Smooth muscle cell (in vitro differentiated cells): ENCODE measurements at regions not wholly inside any gene's neighbourhood (a gene's known extent, or its start where the extent isn't known, plus 50 kb on each side); places are given as distances from the start of the nearest gene placed in this dataset.
A peak's percentile ranks its signal among the peaks of the same experiment; 100 is the strongest.

ENCODE experiments used
- DNase-seq: peaks from one replicate; lab custom pipeline; 2025; ENCODE audit not compliant: unreplicated experiment; lab: John Stamatoyannopoulos, UW
- H2AFZ ChIP-seq: fragments of 200-600 bp; sonication (generic); 2 replicates; pipeline ENCODE4 v1.6.0; 2016; ENCODE audit warnings: antibody characterized with exemption, low read depth, mild to moderate bottlenecking
- H3F3A ChIP-seq: fragments of 200-600 bp; sonication (generic); 2 replicates; pipeline ENCODE4 v1.6.0; 2017; ENCODE audit warnings: antibody characterized with exemption, low read depth
- H3K27ac ChIP-seq: fragments of 200-600 bp; sonication (generic); 2 replicates; pipeline ENCODE4 v1.5.1; 2016; ENCODE audit warnings: low read depth, mild to moderate bottlenecking
- H3K27me3 ChIP-seq: fragments of 200-600 bp; sonication (generic); 2 replicates; pipeline ENCODE4 v1.6.1; 2016; ENCODE audit warnings: low read depth, mild to moderate bottlenecking
- H3K36me3 ChIP-seq: fragments of 200-600 bp; sonication (generic); 2 replicates; pipeline ENCODE4 v1.5.1; 2016; ENCODE audit warnings: low read depth
- H3K4me1 ChIP-seq: fragments of 200-600 bp; sonication (generic); 2 replicates; pipeline ENCODE4 v1.5.1; 2016; ENCODE audit warnings: low read depth
- H3K4me2 ChIP-seq: fragments of 200-600 bp; sonication (generic); 2 replicates; pipeline ENCODE4 v1.6.0; 2016; ENCODE audit warnings: mild to moderate bottlenecking
- H3K4me3 ChIP-seq: fragments of 200-600 bp; sonication (generic); 2 replicates; pipeline ENCODE4 v1.5.1; 2016; ENCODE audit warnings: mild to moderate bottlenecking
- H3K79me2 ChIP-seq: fragments of 200-600 bp; sonication (generic); 2 replicates; pipeline ENCODE4 v1.6.0; 2016; ENCODE audit warnings: low read depth, mild to moderate bottlenecking
- H3K9ac ChIP-seq: fragments of 200-600 bp; sonication (generic); 2 replicates; pipeline ENCODE4 v1.6.0; 2016; ENCODE audit warnings: low read depth
- H3K9me3 ChIP-seq: fragments of 200-600 bp; sonication (generic); replicated peaks from 2 replicates; pipeline ENCODE4 v1.5.1; 2016; ENCODE audit warnings: low read depth
- H4K20me1 ChIP-seq: fragments of 200-600 bp; sonication (generic); 2 replicates; pipeline ENCODE4 v1.6.0; 2016; ENCODE audit warnings: low read depth
- CTCF ChIP-seq: fragments of 200-600 bp; sonication (generic); IDR thresholded peaks from 2 replicates; pipeline ENCODE4 v1.5.1; 2017; ENCODE audit warnings: borderline replicate concordance, mild to moderate bottlenecking, antibody characterized with exemption; ENCODE audit not compliant: insufficient read depth, poor library complexity, severe bottlenecking
- WGBS: methylation state at CpG from one replicate; pipeline ENCODE4 v1.1.7; 2016; ENCODE audit warnings: low lambda C conversion rate; 5-methylcytosine and 5-hydroxymethylcytosine counted together

- Histone ChIP-seq H3K4me1 (no peaks in the 10 kb centered on the region), H3K36me3 (no peaks in the 10 kb centered on the region), H3K4me3 (peak overlapping the region; percentile 29), H3K9ac (no peak overlapping the region), H4K20me1 (no peaks in the 10 kb centered on the region), H3K79me2 (no peaks in the 10 kb centered on the region), H3K27me3 (no peaks in the 10 kb centered on the region), H3F3A (no peaks in the 10 kb centered on the region), H3K4me2 (no peak overlapping the region), H3K27ac (no peak overlapping the region), H2AFZ (no peak overlapping the region), H3K9me3 (no peaks in the 10 kb centered on the region)
- whole genome bisulfite sequencing, result 91% methylated on average over 3 of the region's 3 CpGs
- no peak for DNase-seq
- no peak for TF ChIP-seq CTCF
Observed at GRCh38 chr9:676780-677438, 164.6 kb upstream of the DMRT1 start.

GRCh38 chr9:677461-678097 is 163.9 kb upstream of the DMRT1 start:
- Histone ChIP-seq H3K4me1 (peaks cover 2% of the 10 kb centered on the region), H3K4me3 (peak overlapping the region; percentile 29), H3K36me3 (no peaks in the 10 kb centered on the region), H2AFZ (no peak overlapping the region), H3K9me3 (no peaks in the 10 kb centered on the region), H4K20me1 (no peaks in the 10 kb centered on the region), H3K27me3 (no peaks in the 10 kb centered on the region), H3K4me2 (no peak overlapping the region), H3K27ac (no peak overlapping the region), H3K9ac (no peak overlapping the region), H3K79me2 (no peaks in the 10 kb centered on the region), H3F3A (no peaks in the 10 kb centered on the region)
- TF ChIP-seq CTCF, result no peak
- WGBS, result 84% methylated on average over 11 of the region's 11 CpGs
- no peak for DNase-seq

- H3K4me2 ChIP-seq, result no peak overlapping the region
- no peaks in the 10 kb centered on the region for H3F3A ChIP-seq
- no peak for DNase-seq
- no peak overlapping the region for H2AFZ ChIP-seq
- H3K27ac ChIP-seq, result no peak overlapping the region
- no peaks in the 10 kb centered on the region for H3K36me3 ChIP-seq
- H4K20me1 ChIP-seq, result no peaks in the 10 kb centered on the region
- TF ChIP-seq CTCF, result no peak
- no peak overlapping the region for H3K4me3 ChIP-seq
- H3K79me2 ChIP-seq, result no peaks in the 10 kb centered on the region
- no peak overlapping the region for H3K9ac ChIP-seq
- H3K4me1 ChIP-seq, result peaks cover 16% of the 10 kb centered on the region
- no peaks in the 10 kb centered on the region for H3K9me3 ChIP-seq
- H3K27me3 ChIP-seq, result no peaks in the 10 kb centered on the region
- 92% methylated on average over 1 of the region's 1 CpG for WGBS
Observed at GRCh38 chr9:678897-679296, 162.6 kb upstream of the DMRT1 start.

- Histone ChIP-seq H3K36me3 (no peaks in the 10 kb centered on the region), H3K27ac (no peak overlapping the region), H3K9me3 (no peaks in the 10 kb centered on the region), H3K79me2 (no peaks in the 10 kb centered on the region), H2AFZ (no peak overlapping the region), H3K27me3 (no peaks in the 10 kb centered on the region), H4K20me1 (no peaks in the 10 kb centered on the region), H3K9ac (no peak overlapping the region), H3K4me3 (no peak overlapping the region), H3K4me2 (no peak overlapping the region), H3F3A (peaks cover 5% of the 10 kb centered on the region), H3K4me1 (peaks cover 20% of the 10 kb centered on the region)
- WGBS, result 95% methylated on average over 6 of the region's 6 CpGs
- DNase-seq, result no peak
- no peak for TF ChIP-seq CTCF
Observed at GRCh38 chr9:679462-679861, 162.0 kb upstream of the DMRT1 start.
